Right ventricle myocardium inferior (tissue), 1 donor: ENCODE measurements at regions not wholly inside any gene's neighbourhood (a gene's known extent, or its start where the extent isn't known, plus 50 kb on each side); places are given as distances from the start of the nearest gene placed in this dataset.

ENCODE experiments used
- ATAC-seq: fragments of 200-7000 bp; cut with Tn5 transposase; one replicate; pipeline ENCODE4 v1.9.1; 2020; ENCODE audit warnings: mild to moderate bottlenecking, moderate library complexity
- DNase-seq: peaks from one replicate; pipeline ENCODE4 v3.0.0; 2021; ENCODE audit errors: missing footprints
- intact Hi-C: fragments of 100-400 bp; cut with DNase I; formaldehyde crosslinking; loops from one replicate; pipeline ENCODE4 v1.11.0; 2022
- donor health status: DM: no; HTN: yes; CAD: no; lungs with severe emphysema.

DNA sequence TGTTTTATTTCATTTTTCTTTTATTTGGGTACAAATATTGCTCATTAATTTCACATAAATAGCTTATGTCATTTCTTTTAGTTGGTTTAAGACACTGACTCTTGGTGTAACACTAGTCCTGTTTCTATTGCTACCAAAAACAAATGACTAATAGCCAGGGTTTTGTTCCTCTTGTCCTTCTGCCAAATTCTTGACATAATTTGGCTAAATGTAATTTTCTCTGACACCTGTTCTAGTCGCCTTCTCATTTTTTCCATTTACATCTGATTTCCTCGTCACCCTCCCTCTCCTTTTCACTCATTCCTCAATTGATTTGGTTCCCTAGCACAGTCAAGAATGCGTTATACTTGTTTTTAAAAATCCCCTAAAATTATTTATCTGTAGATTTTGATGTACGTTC, 1718.7 kb downstream of the EFNB2 start:
- intact Hi-C loops = no loop called here

DNA sequence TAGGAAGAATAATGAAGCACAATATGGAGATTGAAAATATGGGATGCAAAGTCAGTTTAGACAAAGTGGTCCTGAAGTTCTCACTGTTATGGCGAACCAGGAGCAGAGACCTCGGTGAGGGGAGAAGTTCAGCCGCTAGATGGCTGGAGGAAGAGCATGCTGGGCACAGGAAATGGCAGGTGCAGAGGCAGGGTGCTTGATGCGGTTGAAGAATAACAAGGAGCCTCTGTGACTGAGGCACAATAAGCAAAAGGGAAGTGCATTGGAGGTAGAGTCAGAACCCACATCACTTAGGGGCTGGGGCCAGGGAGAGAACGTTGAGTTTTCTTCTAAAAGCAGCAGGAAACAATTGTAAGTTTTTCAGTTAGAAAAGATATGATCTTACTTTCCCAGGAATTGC, 1725.2 kb downstream of the EFNB2 start:
- ATAC-seq (no peak), DNase-seq (peak; percentile 26)
- intact Hi-C loops = no loop called here

More for the DNA sequence above, 1718.7 kb downstream of the EFNB2 start:
- no peak for DNase-seq
- no peak for ATAC-seq

DNA sequence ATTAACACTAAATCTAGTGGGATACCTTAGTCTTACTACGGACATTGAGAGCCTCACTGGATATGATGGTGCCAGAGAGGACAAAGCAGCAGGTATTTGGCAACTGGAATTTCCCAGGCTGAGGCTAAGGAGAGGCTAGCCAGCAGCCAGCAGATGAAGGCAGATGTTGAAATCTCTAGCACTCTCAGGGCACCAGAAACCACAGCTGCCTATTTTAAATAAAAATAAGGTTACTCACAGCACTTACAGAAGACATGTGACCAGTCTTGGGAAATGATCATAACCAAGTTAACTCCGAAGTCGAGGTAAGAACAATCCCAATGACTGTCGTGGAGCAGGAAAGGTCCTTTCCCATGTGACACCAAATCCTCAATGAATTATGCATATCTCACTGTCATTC, 1726.0 kb downstream of the EFNB2 start:
- DNase-seq (no peak), ATAC-seq (no peak)
- intact Hi-C loops = no loop called here

- intact Hi-C loops = no loop called here
- no peak for DNase-seq
- ATAC-seq = no peak
Measured at GRCh38 chr13:104805346-104805745, 1730.1 kb downstream of the EFNB2 start.

- no peak for ATAC-seq
- no peak for DNase-seq
- intact Hi-C loops = no loop called here
Measured at GRCh38 chr13:104799152-104799551, 1732.9 kb upstream of the SLC10A2 start.

GRCh38 chr13:104798486-104798885, 1732.3 kb upstream of the SLC10A2 start:
- ATAC-seq (no peak), DNase-seq (no peak)
- intact Hi-C loops = no loop called here

DNA sequence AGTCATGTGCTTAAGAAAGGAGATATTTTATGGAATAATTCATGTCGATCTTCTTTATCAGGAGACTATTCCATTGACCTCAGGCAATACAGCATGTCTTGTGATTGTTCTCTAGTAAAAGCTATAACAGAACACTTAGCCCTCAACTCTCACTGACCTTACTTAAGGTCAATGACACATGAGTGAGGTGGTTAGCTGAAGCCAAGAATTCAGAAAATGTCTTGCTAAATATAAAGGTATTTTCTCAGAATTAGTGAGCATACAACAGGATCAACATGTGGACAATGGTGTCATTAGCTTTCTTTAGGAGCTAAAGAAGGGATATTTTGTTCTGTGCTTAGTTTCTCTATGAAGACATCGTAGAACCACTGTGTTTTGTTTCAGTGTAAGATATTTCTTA, 1730.4 kb upstream of the SLC10A2 start:
- ATAC-seq (no peak), DNase-seq (no peak)
- intact Hi-C loops = no loop called here

DNA sequence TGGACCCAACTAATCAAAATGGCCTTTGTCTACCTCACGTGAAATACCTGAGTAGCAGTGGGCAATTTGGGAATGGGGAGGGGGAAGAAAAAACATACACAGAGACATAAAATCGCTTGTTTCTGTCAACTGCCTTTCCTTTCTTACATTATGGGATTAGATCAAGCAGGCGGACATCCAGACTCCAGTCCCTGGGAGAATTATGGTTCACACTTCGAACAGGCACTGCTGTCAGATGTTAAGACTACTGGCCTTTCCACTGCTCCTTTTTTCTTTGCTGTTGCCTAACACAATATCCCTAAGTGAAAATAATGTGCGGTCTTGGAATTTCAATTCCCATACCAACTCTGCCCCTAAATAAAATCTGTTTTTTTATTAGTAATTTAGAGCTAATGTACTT, 1719.7 kb upstream of the SLC10A2 start:
- ATAC-seq (no peak), DNase-seq (no peak)
- intact Hi-C loops = loop anchor here (10.0 kb wide), 1 partner anchor 1749 kb away; the partner anchor contains the start of gene EFNB2

- intact Hi-C loops = loop anchor here (10.0 kb wide), 1 partner anchor 1750 kb away; the partner anchor contains the start of gene EFNB2
- ATAC-seq (no peak), DNase-seq (no peak)
Measured at GRCh38 chr13:104784891-104785290, 1718.7 kb upstream of the SLC10A2 start.

GRCh38 chr13:104782741-104783140, 1716.5 kb upstream of the SLC10A2 start:
- intact Hi-C loops = loop anchor here (10.0 kb wide), 1 partner anchor 1752 kb away; the partner anchor contains the start of gene EFNB2
- ATAC-seq (no peak), DNase-seq (no peak)

DNA sequence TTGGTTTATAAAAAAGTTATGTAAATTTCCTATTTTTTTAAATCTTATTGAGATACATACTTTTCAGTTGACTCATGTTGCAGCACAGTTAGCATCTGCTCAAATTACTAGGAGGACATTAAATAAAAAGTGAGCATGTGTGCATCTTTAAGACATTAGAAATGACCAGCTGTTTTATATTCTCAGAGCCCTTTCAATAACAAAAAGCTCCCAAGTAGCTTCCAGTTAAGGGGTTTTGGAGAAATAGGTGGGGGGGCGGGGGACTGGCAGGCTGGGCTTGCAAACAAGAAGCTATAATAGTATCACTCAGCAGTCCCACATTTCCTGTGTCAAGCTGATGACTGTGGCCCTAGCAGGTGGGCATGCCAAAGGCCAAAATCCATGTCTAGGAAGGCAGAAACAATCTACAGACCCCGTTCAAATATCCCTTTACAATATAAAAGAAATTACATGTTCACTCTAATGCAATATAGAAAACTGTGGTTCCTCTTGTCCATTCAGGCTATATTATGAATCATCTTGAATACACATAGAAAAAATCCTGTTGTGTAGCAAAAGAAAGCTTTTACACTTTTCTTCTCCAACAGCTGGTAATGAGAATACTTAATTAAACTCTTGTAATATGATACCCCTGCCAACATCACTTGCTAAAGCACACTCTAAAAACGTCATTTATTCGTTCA, 1713.2 kb upstream of the SLC10A2 start:
- intact Hi-C loops = no loop called here
- DNase-seq (no peak), ATAC-seq (no peak)

DNA sequence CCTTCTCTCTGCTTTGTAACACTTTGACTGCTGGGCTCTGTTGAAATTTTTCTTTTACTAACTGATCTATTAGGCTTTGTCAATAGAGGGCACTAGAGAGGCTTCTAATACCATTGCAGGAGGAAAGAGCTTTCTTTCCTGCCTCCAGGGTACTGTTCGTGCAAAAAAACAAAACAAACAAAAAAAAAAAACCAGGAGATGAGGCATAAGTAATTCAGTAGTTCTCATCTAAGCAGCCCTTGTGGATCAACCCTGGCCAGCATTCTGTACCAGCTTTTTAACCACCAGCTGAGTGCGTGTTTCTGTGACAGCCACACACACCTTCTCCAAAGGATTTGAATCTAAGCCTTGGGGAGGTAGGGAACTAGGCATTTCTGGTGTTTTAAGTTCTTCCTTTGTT, 1707.6 kb upstream of the SLC10A2 start:
- ATAC-seq (no peak), DNase-seq (no peak)
- intact Hi-C loops = no loop called here

DNA sequence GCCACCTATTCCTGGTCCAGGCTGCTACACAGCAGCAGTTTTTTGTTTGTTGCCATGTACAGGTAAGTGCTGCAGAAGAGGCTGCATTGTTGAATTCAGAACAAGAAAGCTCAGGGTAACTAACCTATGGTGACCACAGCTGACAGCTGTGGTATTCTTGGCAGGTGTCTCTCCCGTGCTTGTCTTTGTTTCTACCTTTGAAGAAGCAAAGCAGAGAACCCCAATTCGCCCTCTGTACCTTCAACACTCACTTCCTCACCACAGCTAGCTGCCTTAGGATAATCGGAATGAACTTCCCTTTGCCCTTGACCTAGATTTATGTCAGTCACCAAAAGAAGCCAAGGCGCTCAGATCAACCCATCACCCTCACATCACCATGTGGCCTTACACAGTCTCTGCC, 1703.3 kb upstream of the SLC10A2 start:
- intact Hi-C loops = no loop called here
- ATAC-seq (no peak), DNase-seq (no peak)

DNA sequence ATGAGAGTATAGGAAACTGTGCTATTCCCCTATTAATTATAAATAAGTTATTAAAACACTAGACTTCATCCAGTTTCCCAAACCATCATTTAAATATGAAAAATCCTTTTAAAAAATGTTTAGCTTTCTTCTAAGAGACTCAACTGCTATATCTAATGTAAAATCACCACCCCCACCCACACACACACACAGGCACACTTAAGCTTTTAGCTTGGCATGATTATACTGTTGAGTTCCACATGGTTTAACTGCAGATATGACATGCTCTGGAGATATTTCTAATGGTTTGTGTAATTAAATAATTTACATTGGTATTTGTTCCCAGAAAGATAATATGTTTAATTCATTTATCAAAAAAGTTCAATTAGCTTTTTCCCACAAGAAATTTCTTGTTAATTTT, 1700.1 kb upstream of the SLC10A2 start:
- intact Hi-C loops = no loop called here
- ATAC-seq (no peak), DNase-seq (no peak)

GRCh38 chr13:104764600-104764999, 1698.4 kb upstream of the SLC10A2 start:
- ATAC-seq = no peak
- intact Hi-C loops = no loop called here
- DNase-seq = no peak

GRCh38 chr13:104759069-104759468, 1692.9 kb upstream of the SLC10A2 start:
- ATAC-seq (no peak), DNase-seq (no peak)
- intact Hi-C loops = no loop called here

DNA sequence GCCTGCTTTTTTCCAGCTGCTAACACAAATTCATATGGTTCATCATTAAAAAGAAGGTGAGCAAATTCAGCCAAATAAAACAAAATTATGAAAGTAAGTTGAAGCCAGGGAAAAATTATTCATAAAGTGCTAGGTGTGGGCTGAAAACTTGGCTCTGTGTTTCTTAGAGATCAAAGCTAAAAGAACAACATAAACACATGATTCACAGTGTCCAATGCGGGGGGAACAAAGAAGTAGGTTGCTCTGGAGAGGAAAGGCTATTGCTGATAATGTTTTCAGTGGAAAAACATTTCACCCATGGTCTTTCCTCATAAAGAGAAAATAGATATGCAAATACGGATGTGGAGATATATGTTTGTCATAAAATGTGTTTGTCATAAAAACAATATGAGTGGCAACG, 1691.5 kb upstream of the SLC10A2 start:
- no peak for ATAC-seq
- no peak for DNase-seq
- intact Hi-C loops = no loop called here

GRCh38 chr13:104750377-104750776, 1684.2 kb upstream of the SLC10A2 start:
- intact Hi-C loops = no loop called here
- DNase-seq (no peak), ATAC-seq (no peak)

DNA sequence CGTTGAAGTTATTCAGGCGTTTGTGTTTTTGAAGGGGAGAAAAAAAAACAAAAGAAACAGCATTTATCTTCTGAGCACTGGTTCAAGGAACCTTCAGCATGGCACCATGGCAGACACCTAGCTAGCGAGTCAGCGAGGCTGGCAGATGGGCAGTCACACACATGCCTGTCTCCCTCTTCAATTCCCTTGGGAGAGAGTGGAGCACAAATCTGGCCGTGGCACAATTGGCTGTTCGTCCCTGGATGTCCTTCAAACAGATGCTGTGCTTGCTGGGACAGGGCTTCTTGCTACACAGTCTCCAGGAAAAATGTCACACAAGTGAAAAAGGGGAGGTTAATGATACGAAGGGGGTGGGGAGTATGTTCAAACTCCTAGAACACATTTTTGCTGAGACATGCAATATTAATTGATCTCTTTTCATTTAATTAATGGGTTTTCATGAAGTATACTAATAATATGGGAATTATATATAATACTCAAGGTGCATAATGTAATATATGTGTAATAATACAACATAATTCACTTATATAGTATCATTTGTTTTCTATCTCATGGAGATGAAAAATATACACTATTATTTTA, 1674.5 kb upstream of the SLC10A2 start:
- DNase-seq (no peak), ATAC-seq (no peak)
- intact Hi-C loops = no loop called here

GRCh38 chr13:104737713-104738112, 1671.5 kb upstream of the SLC10A2 start:
- DNase-seq (no peak), ATAC-seq (no peak)
- intact Hi-C loops = no loop called here

GRCh38 chr13:104733427-104733826, 1667.2 kb upstream of the SLC10A2 start:
- DNase-seq = no peak
- ATAC-seq = no peak
- intact Hi-C loops = no loop called here
